Stimulated activated CD8-positive, alpha-beta memory T cell treated with anti-CD3 and anti-CD28 coated beads, Interleukin-15, amount 100 ng/mL, for 48 hours (primary cell): ENCODE measurements at regions not wholly inside any gene's neighbourhood (a gene's known extent, or its start where the extent isn't known, plus 50 kb on each side); places are given as distances from the start of the nearest gene placed in this dataset.

Source experiments
- DNase-seq, 2 donors: peaks; one replicate each; pipeline ENCODE4 v3.0.0-alpha.2; 2020; ENCODE audit warnings: low read depth in 2 of 2

- DNase-seq = no peak
These were observed 101.8 kb downstream of the SAMD9 start for GRCh38 chr7:93015779-93016481.

- no peak for DNase-seq
These were observed 102.5 kb downstream of the SAMD9 start for GRCh38 chr7:93015101-93015778.

GRCh38 chr7:93014410-93014809 lies 103.4 kb downstream of the SAMD9 start:
- no peak for DNase-seq

- no peak for DNase-seq
These were observed 104.2 kb downstream of the SAMD9 start for GRCh38 chr7:93013446-93014061.

- DNase-seq = no peak
These were observed 106.2 kb downstream of the SAMD9 start for GRCh38 chr7:93011351-93012294.

GRCh38 chr7:93008833-93009232 lies 108.9 kb downstream of the SAMD9 start:
- no peak for DNase-seq

GRCh38 chr7:93006480-93007095 lies 111.2 kb downstream of the SAMD9 start:
- DNase-seq = no peak

- DNase-seq = no peak
These were observed 112.9 kb downstream of the SAMD9 start for GRCh38 chr7:93004906-93005305.

- DNase-seq = no peak
These were observed 120.1 kb downstream of the SAMD9 start for GRCh38 chr7:92997719-92998118.

- DNase-seq = no peak
These were observed 120.6 kb downstream of the SAMD9 start for GRCh38 chr7:92997152-92997551.

GRCh38 chr7:92994901-92995300 lies 122.9 kb downstream of the SAMD9 start:
- DNase-seq = no peak

GRCh38 chr7:92992932-92993331 lies 124.8 kb downstream of the SAMD9 start:
- DNase-seq = no peak

- DNase-seq = no peak
These were observed 125.3 kb downstream of the SAMD9 start for GRCh38 chr7:92992483-92992882.

- DNase-seq = no peak
These were observed 126.6 kb downstream of the SAMD9 start for GRCh38 chr7:92991190-92991589.

- no peak for DNase-seq
These were observed 128.7 kb downstream of the SAMD9 start for GRCh38 chr7:92988941-92989545.

- no peak for DNase-seq
These were observed 129.7 kb downstream of the SAMD9 start for GRCh38 chr7:92988051-92988450.

GRCh38 chr7:92987538-92987937 lies 130.2 kb downstream of the SAMD9 start:
- no peak for DNase-seq

GRCh38 chr7:92987095-92987494 lies 130.7 kb downstream of the SAMD9 start:
- DNase-seq = no peak

GRCh38 chr7:92982928-92983327 lies 134.9 kb downstream of the SAMD9 start:
- DNase-seq = no peak

- DNase-seq = no peak
These were observed 140.6 kb upstream of the CDK6 start for GRCh38 chr7:92976931-92977330.

GRCh38 chr7:92973974-92974373 lies 137.6 kb upstream of the CDK6 start:
- no peak for DNase-seq
